H1 (cell line): ENCODE measurements at regions not wholly inside any gene's neighbourhood (a gene's known extent, or its start where the extent isn't known, plus 50 kb on each side); places are given as distances from the start of the nearest gene placed in this dataset.

Source experiments
- CTCF ChIA-PET: fragments of 300-600 bp; sonication (Branson Sonifier 250); formaldehyde crosslinking; loops from one replicate; lab custom pipeline; 2021; ENCODE audit not compliant: partially characterized antibody; lab: Charles Lee
- POLR2A ChIA-PET: fragments of 300-600 bp; sonication (Branson Sonifier 250); formaldehyde crosslinking; loops from one replicate; lab custom pipeline; 2021; ENCODE audit warnings: inconsistent platforms; ENCODE audit not compliant: partially characterized antibody; lab: Charles Lee
- DNase-seq, 2 experiments: peaks; one replicate each; pipeline versions ENCODE4 v3.0.0 to v3.0.0-alpha.2; 2010 to 2022; ENCODE audit warnings: low spot score in 2 of 2, low read depth in 1 of 2, mixed read lengths in 1 of 2
- FAIRE-seq: peaks from 2 replicates; lab custom pipeline; 2011; peaks lifted over from hg19 to GRCh38; lab: Jason Lieb, UNC
- H2AFZ ChIP-seq: 2 replicates; pipeline ENCODE4 v1.8.1; 2012; ENCODE audit warnings: low read length, inconsistent platforms
- H2AK5ac ChIP-seq: 2 replicates; pipeline ENCODE4 v1.6.1; 2013; ENCODE audit warnings: low read depth, low read length
- H2BK120ac ChIP-seq: replicated peaks from 2 replicates; pipeline ENCODE3; 2013; ENCODE audit warnings: low read depth, low read length, inconsistent platforms
- H2BK12ac ChIP-seq: 2 replicates; pipeline ENCODE4 v1.6.1; 2013; ENCODE audit warnings: low read depth, low read length
- H2BK15ac ChIP-seq: 2 replicates; pipeline ENCODE4 v1.6.1; 2013; ENCODE audit warnings: low read length
- H2BK20ac ChIP-seq: 2 replicates; pipeline ENCODE4 v1.6.1; 2013; ENCODE audit warnings: low read length
- H2BK5ac ChIP-seq: 2 replicates; pipeline ENCODE4 v1.6.1; 2013; ENCODE audit warnings: low read depth, low read length
- H3K14ac ChIP-seq: 2 replicates; pipeline ENCODE4 v1.6.1; 2013; ENCODE audit warnings: inconsistent platforms; ENCODE audit not compliant: insufficient read length
- H3K18ac ChIP-seq: 2 replicates; pipeline ENCODE4 v1.6.1; 2013; ENCODE audit warnings: low read length; ENCODE audit errors: extremely low read depth
- H3K23ac ChIP-seq: 2 replicates; pipeline ENCODE4 v1.6.1; 2013; ENCODE audit warnings: inconsistent platforms; ENCODE audit not compliant: insufficient read length
- H3K23me2 ChIP-seq: 2 replicates; pipeline ENCODE4 v1.6.1; 2013; ENCODE audit warnings: low read depth, low read length
- H3K27ac ChIP-seq: 2 replicates; pipeline ENCODE4 v1.6.1; 2011; ENCODE audit warnings: low read depth, low read length, inconsistent platforms
- H3K27me3 ChIP-seq, 4 experiments: replicated peaks in 1 of 4; 1 replicate in 1 of 4; 2 replicates in 3 of 4; pipeline versions ENCODE4 v1.6.1 to v1.8.1; 2011 to 2013; ENCODE audit warnings: low read length in 3 of 4, mild to moderate bottlenecking in 3 of 4, inconsistent platforms in 2 of 4, mixed read lengths in 2 of 4, moderate library complexity in 1 of 4; ENCODE audit not compliant: control insufficient read depth in 3 of 4, insufficient read depth in 3 of 4; ENCODE audit errors: extremely low read depth in 1 of 4
- H3K36me3 ChIP-seq, 4 experiments: 2 replicates each; pipeline versions ENCODE4 v1.6.1 to v1.8.1; 2011 to 2013; ENCODE audit warnings: mild to moderate bottlenecking in 4 of 4, low read length in 3 of 4, moderate library complexity in 2 of 4, control low read depth in 1 of 4, inconsistent platforms in 1 of 4; ENCODE audit not compliant: insufficient read depth in 4 of 4, control insufficient read depth in 2 of 4
- H3K4ac ChIP-seq: replicated peaks from 2 replicates; pipeline ENCODE3; 2013; ENCODE audit warnings: low read length, low read depth, mixed read lengths, inconsistent platforms; ENCODE audit not compliant: insufficient read length
- H3K4me1 ChIP-seq, 4 experiments: replicated peaks in 1 of 4; 1 replicate in 1 of 4; 2 replicates in 3 of 4; pipeline versions ENCODE4 v1.6.1 to v1.8.1; 2011 to 2013; ENCODE audit warnings: low read length in 3 of 4, inconsistent platforms in 2 of 4, mixed read lengths in 1 of 4; ENCODE audit not compliant: insufficient read depth in 4 of 4, control insufficient read depth in 3 of 4
- H3K4me2 ChIP-seq, 2 experiments: 2 replicates each; pipeline versions ENCODE4 v1.6.1 to v1.8.1; 2011 to 2013; ENCODE audit warnings: low read depth in 2 of 2, low read length in 2 of 2, control low read depth in 1 of 2, inconsistent platforms in 1 of 2, mild to moderate bottlenecking in 1 of 2; ENCODE audit not compliant: insufficient read depth in 1 of 2
- H3K4me3 ChIP-seq, 4 experiments: fragments of 200-600, 300-600 bp in 1 of 4; sonication (generic), shearing (Covaris generic), sonication (Bioruptor Twin) in 1 of 4; 2 replicates each; pipeline versions ENCODE4 v1.5.1 to v1.8.1; 2011 to 2016; ENCODE audit warnings: low read length in 4 of 4, low read depth in 3 of 4, control low read depth in 2 of 4, inconsistent platforms in 2 of 4, mild to moderate bottlenecking in 2 of 4, mixed read lengths in 1 of 4, moderate library complexity in 1 of 4; ENCODE audit not compliant: insufficient read depth in 2 of 4; ENCODE audit errors: extremely low read depth in 1 of 4
- H3K56ac ChIP-seq: replicated peaks from 2 replicates; pipeline ENCODE3; 2013; ENCODE audit warnings: low read depth, mild to moderate bottlenecking, mixed read lengths, low read length, inconsistent platforms; ENCODE audit not compliant: insufficient read length
- H3K79me1 ChIP-seq: 2 replicates; pipeline ENCODE4 v1.6.1; 2013; ENCODE audit warnings: low read depth, low read length, control low read depth
- H3K79me2 ChIP-seq, 2 experiments: 2 replicates each; pipeline versions ENCODE4 v1.6.1 to v1.8.1; 2012 to 2013; ENCODE audit warnings: low read length in 2 of 2, mild to moderate bottlenecking in 2 of 2, inconsistent platforms in 1 of 2; ENCODE audit not compliant: insufficient read depth in 2 of 2, control insufficient read depth in 1 of 2
- H3K9ac ChIP-seq, 4 experiments: replicated peaks in 1 of 4; 1 replicate in 1 of 4; 2 replicates in 3 of 4; pipeline versions ENCODE4 v1.6.1 to v1.8.1; 2011 to 2013; ENCODE audit warnings: low read depth in 3 of 4, low read length in 3 of 4, control low read depth in 2 of 4, mild to moderate bottlenecking in 2 of 4, moderate library complexity in 2 of 4, inconsistent platforms in 1 of 4; ENCODE audit errors: extremely low read depth in 1 of 4
- H3K9me3 ChIP-seq, 2 experiments: 2 replicates each; pipeline versions ENCODE4 v1.6.1 to v1.8.1; 2012 to 2013; ENCODE audit warnings: mild to moderate bottlenecking in 2 of 2, moderate library complexity in 2 of 2, control low read depth in 1 of 2, inconsistent platforms in 1 of 2, low read depth in 1 of 2, low read length in 1 of 2, mixed read lengths in 1 of 2; ENCODE audit not compliant: insufficient read depth in 2 of 2
- H4K20me1 ChIP-seq, 2 experiments: replicated peaks in 1 of 2; 2 replicates each; pipeline versions ENCODE3 to v1.8.1; 2011 to 2013; ENCODE audit warnings: inconsistent platforms in 2 of 2, low read length in 2 of 2, mild to moderate bottlenecking in 1 of 2; ENCODE audit not compliant: insufficient read depth in 2 of 2, control insufficient read depth in 1 of 2
- H4K5ac ChIP-seq: 2 replicates; pipeline ENCODE4 v1.6.1; 2013; ENCODE audit warnings: low read length, low read depth, mixed read lengths, inconsistent platforms; ENCODE audit not compliant: insufficient read length
- H4K8ac ChIP-seq: 2 replicates; pipeline ENCODE4 v1.8.0; 2013; ENCODE audit warnings: mild to moderate bottlenecking, moderate library complexity, low read length, inconsistent platforms; ENCODE audit not compliant: insufficient read depth; ENCODE audit errors: extremely low read depth
- H4K91ac ChIP-seq: replicated peaks from 2 replicates; pipeline ENCODE3; 2013; ENCODE audit warnings: low read length, mixed read lengths, inconsistent platforms; ENCODE audit not compliant: insufficient read length
- ASH2L ChIP-seq: fragments of 200-600, 300-600 bp; sonication (generic); IDR thresholded peaks from one replicate; pipeline ENCODE4 v1.7.1; 2017; ENCODE audit warnings: low read length
- BRCA1 ChIP-seq: IDR thresholded peaks from 2 replicates; pipeline ENCODE4 v1.6.1; 2012; ENCODE audit warnings: low read depth, low read length, improper control_type of control experiment
- CBX5 ChIP-seq: fragments of 300-800, 300-1000 bp; sonication (generic); IDR thresholded peaks from 2 replicates; pipeline ENCODE4 v1.7.1; 2016; ENCODE audit warnings: antibody characterized with exemption, low read length, low read depth
- EGR1 ChIP-seq: IDR thresholded peaks from 2 replicates; pipeline ENCODE4 v1.6.1; 2011; ENCODE audit warnings: low read depth, low read length, borderline replicate concordance
- EP300 ChIP-seq, 2 experiments: IDR thresholded peaks; 1 replicate in 1 of 2; 2 replicates in 1 of 2; pipeline ENCODE4 v1.6.1; 2011 to 2012; ENCODE audit warnings: low read depth in 2 of 2, low read length in 2 of 2, mild to moderate bottlenecking in 2 of 2, borderline replicate concordance in 1 of 2, inconsistent platforms in 1 of 2, moderate library complexity in 1 of 2
- GABPA ChIP-seq: IDR thresholded peaks from 2 replicates; pipeline ENCODE4 v1.6.1; 2011; ENCODE audit warnings: mild to moderate bottlenecking, low read length, moderate library complexity, borderline replicate concordance; ENCODE audit not compliant: insufficient read depth
- HDAC2 ChIP-seq, 2 experiments: fragments of 300-600 bp in 1 of 2; sonication (generic) in 1 of 2; IDR thresholded peaks; 2 replicates each; pipeline ENCODE4 v1.6.1; 2011 to 2012; ENCODE audit warnings: low read depth in 2 of 2, low read length in 2 of 2, mild to moderate bottlenecking in 2 of 2, moderate library complexity in 2 of 2, borderline replicate concordance in 1 of 2, inconsistent platforms in 1 of 2
- NRF1 ChIP-seq: IDR thresholded peaks from 2 replicates; pipeline ENCODE4 v1.6.1; 2011; ENCODE audit warnings: mild to moderate bottlenecking, low read depth, low read length, improper control_type of control experiment
- POLR2A ChIP-seq, 2 experiments: IDR thresholded peaks; 1 replicate in 1 of 2; 2 replicates in 1 of 2; pipeline ENCODE4 v1.6.1; 2011; ENCODE audit warnings: low read depth in 2 of 2, low read length in 2 of 2, mild to moderate bottlenecking in 2 of 2; ENCODE audit errors: control extremely low read depth in 1 of 2
- POU5F1 ChIP-seq: IDR thresholded peaks from 2 replicates; pipeline ENCODE4 v1.6.1; 2011; ENCODE audit warnings: low read depth, mild to moderate bottlenecking, low read length, moderate library complexity
- SAP30 ChIP-seq: fragments of 300-600 bp; sonication (generic); IDR thresholded peaks from 2 replicates; pipeline ENCODE4 v1.7.1; 2012; ENCODE audit warnings: low read length, moderate library complexity, mild to moderate bottlenecking, inconsistent platforms; ENCODE audit not compliant: insufficient read depth, insufficient replicate concordance
- SP1 ChIP-seq: IDR thresholded peaks from 2 replicates; pipeline ENCODE4 v1.6.1; 2011; ENCODE audit warnings: low read depth, low read length
- SP4 ChIP-seq: IDR thresholded peaks from 2 replicates; pipeline ENCODE4 v1.6.1; 2012; ENCODE audit warnings: low read length, inconsistent platforms
- YY1 ChIP-seq: IDR thresholded peaks from 2 replicates; pipeline ENCODE4 v1.6.1; 2011; ENCODE audit warnings: low read depth, mild to moderate bottlenecking, low read length
- WGBS, 2 experiments: shearing (Covaris generic) in 1 of 2; methylation state at CpG; one replicate each; pipeline versions ENCODE4 v1.1.6 to v1.1.7; 2013 to 2015; ENCODE audit warnings: low lambda C conversion rate in 2 of 2, mixed read lengths in 2 of 2, inconsistent platforms in 1 of 2, low coverage in 1 of 2, missing lambda C conversion rate in 1 of 2; ENCODE audit not compliant: insufficient replicate concordance in 2 of 2, insufficient coverage in 1 of 2, insufficient read length in 1 of 2; ENCODE audit errors: extremely low coverage in 1 of 2, missing lambda C conversion rate in 1 of 2; 5-methylcytosine and 5-hydroxymethylcytosine counted together

GRCh38 chr15:36117296-36117787 is 462.1 kb upstream of the CDIN1 start:
- Histone ChIP-seq H3K56ac (no peak overlapping the region), H3K23ac (no peak overlapping the region), H3K14ac (no peak overlapping the region), H2BK5ac (no peak overlapping the region), H3K4me1 (no peaks in the 10 kb centered on the region), H3K4ac (no peak overlapping the region), H2AK5ac (no peak overlapping the region), H3K9me3 (no peaks in the 10 kb centered on the region), H2BK20ac (no peak overlapping the region), H3K18ac (no peak overlapping the region), H3K4me3 (no peak overlapping the region), H3K27me3 (no peaks in the 10 kb centered on the region), H3K23me2 (no peaks in the 10 kb centered on the region), H4K20me1 (no peaks in the 10 kb centered on the region), H2AFZ (no peak overlapping the region), H2BK12ac (no peak overlapping the region), H3K36me3 (no peaks in the 10 kb centered on the region), H4K91ac (no peak overlapping the region), H2BK120ac (no peak overlapping the region), H3K79me1 (no peaks in the 10 kb centered on the region; the same call in 1 of the 2 replicates), H3K9ac (no peak overlapping the region), H3K4me2 (no peak overlapping the region), H4K8ac (no peak overlapping the region), H2BK15ac (no peak overlapping the region), H4K5ac (no peak overlapping the region), H3K79me2 (no peaks in the 10 kb centered on the region), H3K27ac (no peak overlapping the region)
- no peak for TF ChIP-seq EP300 (IDR thresholded peaks at IDR 0.05; ENCODE audit: borderline replicate concordance in 1 of 2, low read depth in 2 of 2, low read length in 2 of 2)
- TF ChIP-seq SAP30, result no peak
- no peak for TF ChIP-seq YY1
- TF ChIP-seq GABPA, result no peak
- no peak for TF ChIP-seq CBX5
- TF ChIP-seq POLR2A (IDR thresholded peaks at IDR 0.05; ENCODE audit: control extremely low read depth in 1 of 2, low read depth in 2 of 2, low read length in 2 of 2), result no peak
- no peak for TF ChIP-seq NRF1
- TF ChIP-seq SP4, result no peak
- no peak for TF ChIP-seq EGR1
- no peak for TF ChIP-seq BRCA1
- no peak for TF ChIP-seq ASH2L
- no peak for TF ChIP-seq POU5F1
- no peak for TF ChIP-seq SP1
- TF ChIP-seq HDAC2 (IDR thresholded peaks at IDR 0.05; ENCODE audit: borderline replicate concordance in 1 of 2, low read depth in 2 of 2, low read length in 2 of 2), result no peak
- DNase-seq (no peak), FAIRE-seq (no peak)
- ChIA-PET POLR2A (no interaction called here), CTCF (no interaction called here)
- 95% methylated on average over 6 of the region's 6 CpGs; no CpG with 5 or more reads in 1 of the 2 experiments for WGBS, 2 experiments
